Hepatocyte (in vitro differentiated cells): ENCODE measurements at regions not wholly inside any gene's neighbourhood (a gene's known extent, or its start where the extent isn't known, plus 50 kb on each side); places are given as distances from the start of the nearest gene placed in this dataset.
A peak's percentile ranks its signal among the peaks of the same experiment; 100 is the strongest.

ENCODE experiments used
- DNase-seq: peaks from one replicate; pipeline ENCODE4 v3.0.0-alpha.2; 2016; ENCODE audit warnings: low spot score
- H2AFZ ChIP-seq: fragments of 200-600 bp; sonication (generic); 2 replicates; pipeline ENCODE4 v1.6.0; 2016; ENCODE audit warnings: antibody characterized with exemption, mild to moderate bottlenecking
- H3K27ac ChIP-seq: fragments of 200-600 bp; sonication (generic); 2 replicates; pipeline ENCODE4 v1.5.1; 2016; ENCODE audit warnings: mild to moderate bottlenecking
- H3K27me3 ChIP-seq: fragments of 200-600 bp; sonication (generic); 2 replicates; pipeline ENCODE4 v1.6.1; 2016
- H3K36me3 ChIP-seq: fragments of 200-600 bp; sonication (generic); replicated peaks from 2 replicates; pipeline ENCODE4 v1.5.1; 2016; ENCODE audit warnings: low read depth; ENCODE audit not compliant: insufficient read depth
- H3K4me1 ChIP-seq: fragments of 200-600 bp; sonication (generic); 2 replicates; pipeline ENCODE4 v1.5.1; 2016; ENCODE audit warnings: mild to moderate bottlenecking, moderate library complexity; ENCODE audit not compliant: insufficient read depth
- H3K4me2 ChIP-seq: fragments of 200-600 bp; sonication (generic); 2 replicates; pipeline ENCODE4 v1.6.0; 2016
- H3K4me3 ChIP-seq: fragments of 200-600 bp; sonication (generic); 2 replicates; pipeline ENCODE4 v1.5.1; 2016; ENCODE audit warnings: mild to moderate bottlenecking
- H3K79me2 ChIP-seq: fragments of 200-600 bp; sonication (generic); 2 replicates; pipeline ENCODE4 v1.6.0; 2017; ENCODE audit warnings: mild to moderate bottlenecking
- H3K9me2 ChIP-seq: fragments of 200-600 bp; sonication (generic); replicated peaks from 2 replicates; pipeline ENCODE4 v1.6.0; 2017; ENCODE audit warnings: mild to moderate bottlenecking; ENCODE audit not compliant: insufficient read depth
- H3K9me3 ChIP-seq: fragments of 200-600 bp; sonication (generic); 2 replicates; pipeline ENCODE4 v1.5.1; 2016; ENCODE audit warnings: low read depth, mild to moderate bottlenecking
- H4K20me1 ChIP-seq: fragments of 200-600 bp; sonication (generic); 2 replicates; pipeline ENCODE4 v1.6.0; 2016; ENCODE audit warnings: mild to moderate bottlenecking; ENCODE audit not compliant: insufficient read depth, poor library complexity, severe bottlenecking
- CTCF ChIP-seq: fragments of 200-600 bp; sonication (generic); IDR thresholded peaks from 2 replicates; pipeline ENCODE4 v1.5.1; 2016; ENCODE audit warnings: antibody characterized with exemption, mild to moderate bottlenecking; ENCODE audit not compliant: poor library complexity
- EZH2 ChIP-seq: fragments of 200-600 bp; sonication (generic); IDR thresholded peaks from 2 replicates; pipeline ENCODE4 v1.6.1; 2016; ENCODE audit warnings: antibody characterized with exemption, mild to moderate bottlenecking, borderline replicate concordance
- EZH2phosphoT487 ChIP-seq: fragments of 200-600 bp; sonication (generic); IDR thresholded peaks from one replicate; pipeline ENCODE4 v1.6.1; 2018; ENCODE audit warnings: antibody characterized with exemption, mild to moderate bottlenecking, low read depth, moderate library complexity; ENCODE audit not compliant: unreplicated experiment, severe bottlenecking
- WGBS: methylation state at CpG from one replicate; pipeline ENCODE4 v1.1.6; 2016; ENCODE audit warnings: low lambda C conversion rate; ENCODE audit errors: missing lambda C conversion rate; 5-methylcytosine and 5-hydroxymethylcytosine counted together

- Histone ChIP-seq H3K9me3 (no peaks in the 10 kb centered on the region), H2AFZ (no peak overlapping the region), H3K27me3 (no peaks in the 10 kb centered on the region), H3K79me2 (no peaks in the 10 kb centered on the region), H3K36me3 (no peaks in the 10 kb centered on the region), H3K9me2 (no peaks in the 10 kb centered on the region), H3K4me1 (peaks cover 11% of the 10 kb centered on the region), H3K27ac (peak overlapping the region; percentile 97), H3K4me3 (no peak overlapping the region), H3K4me2 (no peak overlapping the region), H4K20me1 (no peaks in the 10 kb centered on the region)
- WGBS = 86% methylated on average over 20 of the region's 20 CpGs
- TF ChIP-seq EZH2 = no peak
- peak; percentile 51 for DNase-seq
Observed at GRCh38 chr1:234874291-234875288, 254.0 kb downstream of the TOMM20 start.

- Histone ChIP-seq H3K27ac (no peak overlapping the region), H3K4me3 (no peak overlapping the region), H3K4me1 (peaks cover 12% of the 10 kb centered on the region), H3K79me2 (no peaks in the 10 kb centered on the region), H3K9me2 (no peaks in the 10 kb centered on the region), H3K4me2 (no peak overlapping the region), H3K9me3 (no peaks in the 10 kb centered on the region), H4K20me1 (no peaks in the 10 kb centered on the region), H3K27me3 (no peaks in the 10 kb centered on the region), H2AFZ (no peak overlapping the region), H3K36me3 (no peaks in the 10 kb centered on the region)
- WGBS = 86% methylated on average over 6 of the region's 6 CpGs
- TF ChIP-seq CTCF = no peak
- no peak for TF ChIP-seq EZH2phosphoT487
- TF ChIP-seq EZH2 = no peak
- DNase-seq = no peak
Observed at GRCh38 chr1:234871710-234872271, 256.8 kb downstream of the TOMM20 start.

- Histone ChIP-seq H4K20me1 (no peaks in the 10 kb centered on the region), H3K9me2 (no peaks in the 10 kb centered on the region), H3K27me3 (no peaks in the 10 kb centered on the region), H3K36me3 (no peaks in the 10 kb centered on the region), H2AFZ (no peak overlapping the region), H3K79me2 (no peaks in the 10 kb centered on the region), H3K4me3 (no peak overlapping the region), H3K4me1 (peaks cover 15% of the 10 kb centered on the region), H3K27ac (no peak overlapping the region), H3K9me3 (no peaks in the 10 kb centered on the region), H3K4me2 (no peak overlapping the region)
- no peak for TF ChIP-seq EZH2phosphoT487
- TF ChIP-seq CTCF = no peak
- TF ChIP-seq EZH2 = no peak
- 92% methylated on average over 9 of the region's 10 CpGs for WGBS
- DNase-seq = no peak
Observed at GRCh38 chr1:234871039-234871709, 257.5 kb downstream of the TOMM20 start.
